ENCODE measurements at regions not wholly inside any gene's neighbourhood (a gene's known extent, or its start where the extent isn't known, plus 50 kb on each side); places are given as distances from the start of the nearest gene placed in this dataset.
A peak's percentile ranks its signal among the peaks of the same experiment; 100 is the strongest.
"Not testable (repeated sequence)": the region's sequence is repeated elsewhere in the genome, so short reads cannot be mapped to it uniquely, and the experiment has no call there.

DNA sequence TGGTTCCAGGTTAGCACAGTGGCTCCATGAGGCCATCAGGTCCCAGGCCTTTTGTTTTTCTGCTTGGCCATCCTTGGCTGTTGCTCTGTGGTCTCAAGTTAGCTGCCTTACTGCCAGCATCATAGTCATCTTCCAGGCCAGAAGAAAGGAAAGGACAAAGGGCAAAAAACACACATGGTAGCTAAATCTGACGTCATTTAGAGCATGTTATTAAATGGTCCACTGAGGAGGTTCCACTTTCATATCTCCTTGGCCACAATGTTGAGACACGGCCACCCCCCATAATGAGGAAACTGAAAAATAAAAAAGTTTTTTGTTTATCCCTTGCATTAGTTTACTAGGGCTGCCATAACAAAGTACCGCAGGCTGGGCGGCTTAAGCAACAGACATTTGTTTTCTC is 106.4 kb upstream of the NIPBL start:
- TF ChIP-seq, protein P1, sequence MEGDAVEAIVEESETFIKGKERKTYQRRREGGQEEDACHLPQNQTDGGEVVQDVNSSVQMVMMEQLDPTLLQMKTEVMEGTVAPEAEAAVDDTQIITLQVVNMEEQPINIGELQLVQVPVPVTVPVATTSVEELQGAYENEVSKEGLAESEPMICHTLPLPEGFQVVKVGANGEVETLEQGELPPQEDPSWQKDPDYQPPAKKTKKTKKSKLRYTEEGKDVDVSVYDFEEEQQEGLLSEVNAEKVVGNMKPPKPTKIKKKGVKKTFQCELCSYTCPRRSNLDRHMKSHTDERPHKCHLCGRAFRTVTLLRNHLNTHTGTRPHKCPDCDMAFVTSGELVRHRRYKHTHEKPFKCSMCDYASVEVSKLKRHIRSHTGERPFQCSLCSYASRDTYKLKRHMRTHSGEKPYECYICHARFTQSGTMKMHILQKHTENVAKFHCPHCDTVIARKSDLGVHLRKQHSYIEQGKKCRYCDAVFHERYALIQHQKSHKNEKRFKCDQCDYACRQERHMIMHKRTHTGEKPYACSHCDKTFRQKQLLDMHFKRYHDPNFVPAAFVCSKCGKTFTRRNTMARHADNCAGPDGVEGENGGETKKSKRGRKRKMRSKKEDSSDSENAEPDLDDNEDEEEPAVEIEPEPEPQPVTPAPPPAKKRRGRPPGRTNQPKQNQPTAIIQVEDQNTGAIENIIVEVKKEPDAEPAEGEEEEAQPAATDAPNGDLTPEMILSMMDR (conservative IDR thresholded peaks at IDR 0.05) = no peak
- Mint-ChIP-seq H3K4me3 (no peak overlapping the region), H3K36me3 (ENCODE audit: low read depth) (no peaks in the 10 kb centered on the region), H3K27ac (ENCODE audit: unreplicated experiment) (no peak overlapping the region), H3K4me1 (no peaks in the 10 kb centered on the region), H3K9me3 (peaks cover 11% of the 10 kb centered on the region), H3K27me3 (ENCODE audit: low read depth) (no peaks in the 10 kb centered on the region)
- DNase-seq (ENCODE audit: low read depth, low spot score) = no peak

DNA sequence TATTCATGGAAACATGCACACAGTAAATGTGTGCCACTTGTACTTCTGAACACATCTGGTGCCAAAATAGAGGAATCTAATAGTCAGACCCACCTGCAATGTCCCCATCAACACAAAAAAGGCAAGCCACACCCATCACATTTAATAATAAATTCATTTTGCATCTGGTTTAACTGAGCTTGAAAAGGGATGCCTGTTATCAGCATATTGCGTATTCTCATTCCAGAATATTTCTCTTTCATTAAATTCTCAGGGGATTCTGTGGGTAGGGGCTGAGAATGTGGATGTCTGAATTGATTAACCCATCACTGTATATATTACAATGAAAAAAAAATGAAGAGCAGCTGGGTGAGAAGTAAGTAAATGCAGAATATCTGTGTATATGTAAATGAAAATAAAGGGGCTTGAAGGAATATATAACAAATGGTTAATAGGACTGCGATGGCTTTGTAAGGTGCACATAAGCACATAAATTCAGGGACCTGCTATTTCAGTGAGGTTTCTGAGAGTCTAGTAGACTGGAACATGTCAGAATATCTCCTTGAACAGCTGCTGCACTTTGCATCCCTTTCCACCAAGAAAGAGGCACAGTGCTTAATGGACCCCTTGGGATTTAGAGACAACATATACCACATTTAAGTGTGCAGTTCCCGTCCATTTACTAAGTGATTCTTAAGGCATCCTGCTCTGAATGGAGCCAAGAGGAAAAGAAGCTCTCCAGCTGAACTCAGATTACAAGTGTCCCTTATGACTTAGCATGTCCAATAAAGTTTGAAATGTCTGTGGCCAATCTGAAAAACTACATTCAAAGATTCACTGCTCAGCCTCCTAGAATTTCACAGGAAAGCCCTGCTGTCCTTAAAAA is 104.1 kb upstream of the NIPBL start:
- peaks cover 2% of the 10 kb centered on the region for H3K9me3 Mint-ChIP-seq
- H3K4me1 Mint-ChIP-seq = no peaks in the 10 kb centered on the region
- TF ChIP-seq, protein P1 (conservative IDR thresholded peaks at IDR 0.05) = no peak
- no peaks in the 10 kb centered on the region for H3K36me3 Mint-ChIP-seq (ENCODE audit: low read depth)
- no peak overlapping the region for H3K4me3 Mint-ChIP-seq
- no peaks in the 10 kb centered on the region for H3K27me3 Mint-ChIP-seq (ENCODE audit: low read depth)
- H3K27ac Mint-ChIP-seq (ENCODE audit: unreplicated experiment) = no peak overlapping the region
- no peak for DNase-seq (ENCODE audit: low read depth, low spot score)

DNA sequence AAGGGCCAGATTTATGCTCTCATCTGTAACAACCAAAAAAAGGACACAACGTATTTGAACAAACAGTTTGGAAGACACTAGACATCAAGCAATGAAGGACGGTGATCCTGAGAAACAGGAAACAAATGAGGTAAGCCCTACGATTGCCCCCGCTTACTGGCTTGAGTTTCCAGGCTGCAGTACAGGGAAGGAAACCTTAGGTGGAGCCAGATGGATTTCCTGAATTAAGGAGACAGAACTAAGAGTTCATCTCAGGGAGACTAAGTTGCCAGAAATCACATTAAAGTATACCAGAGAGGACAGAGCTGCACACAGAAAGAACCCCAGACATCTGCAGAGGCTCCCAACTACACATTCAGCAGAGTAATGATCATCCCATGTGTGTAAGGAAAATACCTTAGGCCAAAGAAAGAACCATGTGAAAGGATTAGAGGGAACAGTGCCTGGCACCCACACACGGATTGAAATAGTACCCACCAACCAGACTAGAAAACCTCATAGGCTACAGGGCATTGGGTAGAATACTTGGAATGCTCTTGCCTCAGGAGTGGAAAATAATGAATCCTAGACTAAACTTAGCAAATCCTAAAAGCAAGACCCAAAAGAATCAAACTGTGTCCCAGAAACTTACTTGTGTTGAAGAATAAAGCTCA is 99.3 kb upstream of the NIPBL start:
- TF ChIP-seq, protein P1 (conservative IDR thresholded peaks at IDR 0.05) = peak; percentile 50

DNA sequence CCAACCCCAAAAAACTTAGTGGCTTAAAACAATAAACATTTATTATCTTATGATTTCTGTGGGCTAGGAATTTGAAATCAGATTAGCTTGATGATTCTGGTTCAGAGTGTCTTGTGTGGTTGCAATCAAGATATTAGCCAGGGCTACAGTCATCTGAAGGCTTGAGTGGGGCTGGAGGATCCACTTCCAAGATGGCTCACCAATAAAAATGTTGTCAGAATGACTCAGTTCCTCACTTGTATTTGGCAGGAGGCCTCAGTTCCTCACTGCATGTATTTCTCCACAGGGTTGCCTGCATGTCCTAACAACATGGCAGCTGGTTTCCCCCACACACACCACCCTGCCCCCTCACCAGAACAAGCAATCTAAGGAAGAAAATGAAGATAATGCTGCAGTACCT is 98.2 kb upstream of the NIPBL start:
- no peaks in the 10 kb centered on the region for H3K36me3 Mint-ChIP-seq (ENCODE audit: low read depth)
- no peaks in the 10 kb centered on the region for H3K9me3 Mint-ChIP-seq
- no peaks in the 10 kb centered on the region for H3K27me3 Mint-ChIP-seq (ENCODE audit: low read depth)
- H3K4me1 Mint-ChIP-seq = no peaks in the 10 kb centered on the region
- no peak overlapping the region for H3K4me3 Mint-ChIP-seq
- no peak overlapping the region for H3K27ac Mint-ChIP-seq (ENCODE audit: unreplicated experiment)
- DNase-seq (ENCODE audit: low read depth, low spot score) = no peak
- TF ChIP-seq, protein P1 (conservative IDR thresholded peaks at IDR 0.05) = no peak

More for the DNA sequence above, 99.3 kb upstream of the NIPBL start:
- no peaks in the 10 kb centered on the region for H3K36me3 Mint-ChIP-seq (ENCODE audit: low read depth)
- H3K9me3 Mint-ChIP-seq = no peaks in the 10 kb centered on the region
- no peaks in the 10 kb centered on the region for H3K27me3 Mint-ChIP-seq (ENCODE audit: low read depth)
- H3K4me1 Mint-ChIP-seq = no peaks in the 10 kb centered on the region
- H3K27ac Mint-ChIP-seq (ENCODE audit: unreplicated experiment) = no peak overlapping the region
- no peak overlapping the region for H3K4me3 Mint-ChIP-seq
- DNase-seq (ENCODE audit: low read depth, low spot score) = peak; percentile 20

DNA sequence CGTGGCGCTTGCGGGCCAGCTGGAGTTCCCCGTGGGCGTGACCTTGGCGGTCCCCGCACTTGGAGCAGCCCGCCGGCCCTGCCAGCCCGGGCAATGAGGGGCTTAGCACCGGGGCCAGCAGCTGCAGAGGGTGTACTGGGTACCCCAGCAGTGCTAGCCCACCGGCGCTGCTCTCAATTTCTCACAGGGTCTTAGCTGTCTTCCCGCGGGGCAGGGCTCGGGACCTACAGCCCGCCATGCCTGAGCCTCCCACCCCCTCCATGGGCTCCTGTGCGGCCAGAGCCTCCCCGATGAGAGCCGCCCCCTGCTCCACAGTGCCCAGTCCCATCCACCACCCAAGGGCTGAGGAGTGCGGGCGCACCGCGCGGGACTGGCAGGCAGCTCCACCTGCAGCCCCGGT is 94.0 kb upstream of the NIPBL start:
- H3K27me3 Mint-ChIP-seq (ENCODE audit: low read depth); H3K4me1 Mint-ChIP-seq: not testable (repeated sequence)

DNA sequence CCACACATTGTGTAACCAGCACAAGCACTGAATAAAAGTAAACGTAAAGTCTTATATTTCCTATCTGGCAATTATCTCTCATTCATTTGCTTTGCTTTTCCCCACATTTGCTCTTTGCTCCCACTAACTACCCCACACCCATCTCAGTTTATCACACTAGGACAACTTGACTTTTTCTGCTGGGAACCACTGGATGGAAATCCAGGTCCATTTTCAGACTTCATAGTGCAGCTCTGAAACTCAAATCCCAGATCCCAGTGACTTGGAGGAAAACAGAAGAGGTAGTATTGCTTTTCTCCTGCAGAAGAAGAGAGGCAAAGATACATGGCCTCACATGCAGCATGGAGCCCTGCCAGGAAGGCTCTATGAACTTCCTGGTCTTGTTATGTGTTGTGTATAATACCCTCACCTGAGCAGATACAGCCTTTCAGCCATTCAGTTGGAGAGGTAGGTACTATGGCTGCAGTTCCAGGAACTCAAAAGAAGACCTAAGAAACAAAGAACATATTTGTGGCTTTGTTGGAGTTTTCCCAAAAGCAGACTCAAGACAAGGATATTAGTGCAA is 90.0 kb upstream of the NIPBL start:
- Mint-ChIP-seq H3K9me3 (no peaks in the 10 kb centered on the region), H3K36me3 (ENCODE audit: low read depth) (no peaks in the 10 kb centered on the region), H3K27me3 (ENCODE audit: low read depth) (peaks cover 5% of the 10 kb centered on the region), H3K4me3 (no peak overlapping the region), H3K4me1 (no peaks in the 10 kb centered on the region), H3K27ac (ENCODE audit: unreplicated experiment) (no peak overlapping the region)
- no peak for DNase-seq (ENCODE audit: low read depth, low spot score)
- TF ChIP-seq, protein P1 (conservative IDR thresholded peaks at IDR 0.05) = no peak

More for the DNA sequence above, 94.0 kb upstream of the NIPBL start:
- not testable (repeated sequence) for DNase-seq (ENCODE audit: low read depth, low spot score); H3K36me3 Mint-ChIP-seq (ENCODE audit: low read depth); H3K27ac Mint-ChIP-seq (ENCODE audit: unreplicated experiment); H3K9me3 Mint-ChIP-seq; H3K4me3 Mint-ChIP-seq

All from neural crest cell (in vitro differentiated cells).